ENCODE measurements at regions not wholly inside any gene's neighbourhood (a gene's known extent, or its start where the extent isn't known, plus 50 kb on each side); places are given as distances from the start of the nearest gene placed in this dataset.
"Not testable (repeated sequence)": the region's sequence is repeated elsewhere in the genome, so short reads cannot be mapped to it uniquely, and the experiment has no call there.

DNA sequence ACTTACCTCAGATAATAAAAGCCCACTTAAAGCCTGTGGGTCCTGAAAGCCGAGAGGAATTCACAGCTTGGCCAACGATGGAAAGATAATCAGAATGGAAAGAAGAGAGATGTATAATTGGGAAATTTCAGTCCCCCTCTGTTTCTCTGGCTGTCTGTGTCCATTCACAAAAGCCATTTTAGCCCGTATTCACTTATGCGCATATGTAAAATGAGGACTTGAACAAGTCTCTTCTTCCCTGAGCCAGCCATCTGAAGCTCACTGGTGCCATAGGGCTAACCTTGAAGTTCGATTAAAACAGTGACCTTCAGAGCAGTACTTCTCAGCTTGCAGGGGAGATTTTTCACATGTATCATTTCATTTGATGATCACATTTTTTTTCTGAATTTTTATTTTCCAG is 527.2 kb downstream of the GRIN2A start:
- no peak for ATAC-seq
- WGBS: 75% methylated on average over 5 of the region's 5 CpGs
- Histone ChIP-seq H3K4me1 (ENCODE audit: control insufficient read depth, insufficient read depth, low read length) (no peaks in the 10 kb centered on the region), H3K27me3 (ENCODE audit: control insufficient read depth, insufficient read depth) (peaks cover 3% of the 10 kb centered on the region), H3K27ac (ENCODE audit: low read length) (no peak overlapping the region), H3K9me3 (ENCODE audit: control insufficient read depth, low read length) (no peaks in the 10 kb centered on the region), H3K4me3 (ENCODE audit: low read length) (no peak overlapping the region)
- no peak for DNase-seq
- intact Hi-C loops (cut with DNase I): loop anchor here in 2 of 4 donors (10.0 kb wide), 2 partner anchors 380 to 530 kb away; partner anchors contain the start of gene GRIN2A (in 1 of the 2)

DNA sequence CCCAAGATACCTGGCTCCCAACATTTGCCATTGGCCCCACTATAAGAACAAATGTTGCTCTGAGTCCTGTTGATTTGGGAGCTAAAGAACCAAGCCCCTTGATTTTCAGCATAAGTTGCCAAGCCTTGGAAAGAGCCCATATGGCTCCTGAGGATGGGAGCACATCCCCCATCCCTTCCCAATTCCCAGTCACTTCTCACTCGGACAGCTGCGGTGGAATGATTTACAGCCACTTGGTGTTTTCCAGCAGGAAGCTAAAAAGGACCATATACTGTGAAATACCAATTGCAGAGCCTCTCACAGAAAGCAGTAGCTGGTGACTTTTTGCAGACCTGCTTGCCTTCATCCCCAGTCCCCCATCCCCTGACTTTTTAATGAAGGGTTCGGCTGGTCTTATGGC is 524.6 kb downstream of the GRIN2A start:
- DNase-seq: no peak
- 22% methylated on average over 3 of the region's 3 CpGs for WGBS
- intact Hi-C loops (cut with DNase I): loop anchor here in 2 of 4 donors (10.0 kb wide), 2 partner anchors 377 to 527 kb away; partner anchors contain the start of gene GRIN2A (in 1 of the 2)

DNA sequence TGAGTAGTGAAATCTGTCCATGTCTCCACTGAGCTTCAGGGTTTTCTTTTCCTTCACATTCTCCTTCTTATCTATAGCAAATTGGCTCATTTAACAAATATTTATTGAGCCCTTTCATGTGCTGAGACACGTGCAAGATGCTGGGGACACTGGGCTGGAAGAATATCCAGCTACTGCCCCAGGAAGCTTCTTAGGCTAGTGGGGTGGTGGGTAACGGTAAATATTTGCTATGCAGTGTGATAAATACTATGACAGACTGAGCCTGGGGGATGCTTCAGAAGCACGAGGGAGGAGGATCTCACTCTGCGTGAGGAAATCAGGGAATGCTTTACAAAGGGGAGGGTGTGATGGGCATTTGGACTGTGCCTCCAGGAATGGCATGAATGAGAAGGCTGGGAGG is 524.1 kb downstream of the GRIN2A start:
- 21% methylated on average over 4 of the region's 4 CpGs for WGBS
- no peak overlapping the region for H3K4me3 ChIP-seq (ENCODE audit: low read length)
- H3K27me3 ChIP-seq (ENCODE audit: control insufficient read depth, insufficient read depth): peaks cover 3% of the 10 kb centered on the region
- no peaks in the 10 kb centered on the region for H3K4me1 ChIP-seq (ENCODE audit: control insufficient read depth, insufficient read depth, low read length)
- ATAC-seq (no peak), DNase-seq (no peak)
- H3K27ac ChIP-seq (ENCODE audit: low read length): no peak overlapping the region
- intact Hi-C loops (cut with DNase I): loop anchor here in 2 of 4 donors (10.0 kb wide), 2 partner anchors 377 to 527 kb away; partner anchors contain the start of gene GRIN2A (in 1 of the 2)
- no peaks in the 10 kb centered on the region for H3K9me3 ChIP-seq (ENCODE audit: control insufficient read depth, low read length)

More for the DNA sequence above, 524.6 kb downstream of the GRIN2A start:
- Histone ChIP-seq H3K4me3 (ENCODE audit: low read length) (no peak overlapping the region), H3K9me3 (ENCODE audit: control insufficient read depth, low read length) (no peaks in the 10 kb centered on the region), H3K27ac (ENCODE audit: low read length) (no peak overlapping the region), H3K27me3 (ENCODE audit: control insufficient read depth, insufficient read depth) (peaks cover 3% of the 10 kb centered on the region), H3K4me1 (ENCODE audit: control insufficient read depth, insufficient read depth, low read length) (no peaks in the 10 kb centered on the region)
- ATAC-seq: no peak

DNA sequence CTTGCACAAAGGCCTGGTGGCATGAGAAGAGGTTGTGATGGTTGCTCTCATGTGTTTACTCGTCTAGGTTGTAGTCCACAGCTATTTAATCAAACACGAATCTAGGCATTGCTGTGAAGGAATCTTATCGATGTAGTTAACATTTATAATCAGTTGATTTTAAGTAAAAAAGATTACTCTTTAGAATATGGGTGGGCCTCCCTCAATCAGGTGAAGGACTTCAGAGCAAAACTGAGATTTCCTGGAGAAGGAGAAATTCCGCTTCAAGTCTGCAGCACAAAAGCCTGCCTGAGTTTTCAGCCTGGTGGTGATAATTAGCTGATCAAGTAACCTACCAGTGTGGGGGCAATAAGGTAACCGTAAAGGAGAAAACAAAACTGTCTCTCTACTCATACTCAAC is 523.6 kb downstream of the GRIN2A start:
- WGBS: 77% methylated on average over 5 of the region's 5 CpGs
- no peaks in the 10 kb centered on the region for H3K4me1 ChIP-seq (ENCODE audit: control insufficient read depth, insufficient read depth, low read length)
- DNase-seq (no peak), ATAC-seq (no peak)
- intact Hi-C loops (cut with DNase I): loop anchor here in 2 of 4 donors (10.0 kb wide), 2 partner anchors 376 to 526 kb away; partner anchors contain the start of gene GRIN2A (in 1 of the 2)
- no peak overlapping the region for H3K4me3 ChIP-seq (ENCODE audit: low read length)
- no peaks in the 10 kb centered on the region for H3K9me3 ChIP-seq (ENCODE audit: control insufficient read depth, low read length)
- peaks cover 3% of the 10 kb centered on the region for H3K27me3 ChIP-seq (ENCODE audit: control insufficient read depth, insufficient read depth)
- no peak overlapping the region for H3K27ac ChIP-seq (ENCODE audit: low read length)

DNA sequence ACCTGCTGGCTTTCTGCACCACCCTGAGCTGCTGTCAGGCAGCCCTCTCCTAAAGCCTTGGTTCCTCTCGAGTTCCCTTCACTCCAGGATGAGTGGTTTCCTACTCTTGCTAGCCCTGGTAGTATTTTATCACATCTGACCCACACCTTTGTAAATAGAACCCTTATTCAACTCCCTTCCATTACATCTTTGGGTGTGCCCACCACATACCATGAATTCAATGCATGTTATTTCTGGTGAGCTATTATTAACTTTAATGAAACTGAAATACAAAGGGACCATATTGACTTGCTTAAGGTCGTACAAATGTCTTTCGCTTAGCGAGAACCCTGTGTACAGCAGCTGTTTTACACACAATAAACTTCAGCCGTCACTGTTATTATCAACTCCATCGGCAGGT is 521.3 kb downstream of the GRIN2A start:
- Histone ChIP-seq H3K9me3 (ENCODE audit: control insufficient read depth, low read length) (no peaks in the 10 kb centered on the region), H3K4me3 (ENCODE audit: low read length) (no peak overlapping the region), H3K27me3 (ENCODE audit: control insufficient read depth, insufficient read depth) (no peaks in the 10 kb centered on the region), H3K4me1 (ENCODE audit: control insufficient read depth, insufficient read depth, low read length) (no peaks in the 10 kb centered on the region), H3K27ac (ENCODE audit: low read length) (no peak overlapping the region)
- ATAC-seq (no peak), DNase-seq (no peak)
- intact Hi-C loops (cut with DNase I): no loop called here
- WGBS: 77% methylated on average over 6 of the region's 6 CpGs

DNA sequence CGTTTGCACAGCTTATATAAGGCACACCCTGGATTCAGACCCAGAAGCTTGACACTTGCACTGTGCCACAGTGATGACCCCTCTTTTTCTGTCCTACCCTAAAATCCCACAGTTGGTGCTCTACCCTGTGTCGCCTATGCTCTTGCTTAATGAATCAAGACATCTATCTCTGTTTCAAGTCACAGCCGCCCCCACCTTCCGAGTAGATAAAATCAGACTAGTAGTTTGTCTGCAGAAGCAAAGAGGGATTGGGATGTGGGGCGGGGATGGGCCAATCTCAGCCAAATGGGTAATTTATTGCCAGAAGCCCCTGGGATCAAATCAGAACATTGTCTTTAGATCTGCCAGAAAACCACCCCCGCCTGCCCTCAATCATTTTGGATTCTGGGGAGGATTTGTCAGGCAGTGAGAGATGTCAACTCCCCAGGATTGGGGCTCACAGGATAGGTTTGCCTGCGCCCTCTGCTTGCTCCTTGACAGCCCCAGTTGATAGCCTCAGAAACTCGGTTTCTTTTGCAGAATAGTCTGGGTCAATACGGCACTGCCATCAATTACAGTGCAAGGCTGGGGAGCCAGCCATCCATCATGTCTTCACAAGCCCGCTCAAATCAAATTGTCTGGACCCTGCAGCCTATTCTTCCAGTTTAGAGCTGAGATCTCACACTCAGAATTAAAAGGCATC is 520.8 kb downstream of the GRIN2A start:
- no peaks in the 10 kb centered on the region for H3K4me1 ChIP-seq (ENCODE audit: control insufficient read depth, insufficient read depth, low read length)
- DNase-seq: no peak
- H3K9me3 ChIP-seq (ENCODE audit: control insufficient read depth, low read length): no peaks in the 10 kb centered on the region
- WGBS: 49% methylated on average over 10 of the region's 10 CpGs
- no peak overlapping the region for H3K27ac ChIP-seq (ENCODE audit: low read length)
- ATAC-seq: no peak
- intact Hi-C loops (cut with DNase I): no loop called here
- H3K27me3 ChIP-seq (ENCODE audit: control insufficient read depth, insufficient read depth): no peaks in the 10 kb centered on the region
- no peak overlapping the region for H3K4me3 ChIP-seq (ENCODE audit: low read length)

DNA sequence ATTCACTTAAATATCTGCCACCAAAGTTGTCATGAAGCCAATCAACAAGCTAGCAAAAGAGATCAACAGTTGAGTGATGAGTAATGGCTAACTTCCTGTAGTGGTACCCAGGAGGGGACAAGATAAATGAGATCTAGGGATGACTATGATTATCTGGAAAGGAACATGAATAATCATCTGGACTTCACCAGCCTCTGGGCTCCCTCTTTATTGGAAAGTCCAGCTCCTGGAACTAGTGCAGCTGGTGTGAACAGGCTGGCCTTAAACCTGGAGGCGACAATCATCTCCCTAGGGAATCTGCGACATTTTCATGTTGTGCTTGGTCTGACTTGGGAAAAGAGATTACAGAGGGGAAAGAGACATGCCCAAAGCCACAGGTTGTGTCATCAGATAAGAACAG is 518.6 kb downstream of the GRIN2A start:
- Histone ChIP-seq H3K27me3 (ENCODE audit: control insufficient read depth, insufficient read depth) (no peaks in the 10 kb centered on the region), H3K4me1 (ENCODE audit: control insufficient read depth, insufficient read depth, low read length) (no peaks in the 10 kb centered on the region), H3K4me3 (ENCODE audit: low read length) (no peak overlapping the region), H3K9me3 (ENCODE audit: control insufficient read depth, low read length) (no peaks in the 10 kb centered on the region), H3K27ac (ENCODE audit: low read length) (no peak overlapping the region)
- intact Hi-C loops (cut with DNase I): no loop called here
- ATAC-seq (no peak), DNase-seq (no peak)
- WGBS: 70% methylated on average over 2 of the region's 2 CpGs

DNA sequence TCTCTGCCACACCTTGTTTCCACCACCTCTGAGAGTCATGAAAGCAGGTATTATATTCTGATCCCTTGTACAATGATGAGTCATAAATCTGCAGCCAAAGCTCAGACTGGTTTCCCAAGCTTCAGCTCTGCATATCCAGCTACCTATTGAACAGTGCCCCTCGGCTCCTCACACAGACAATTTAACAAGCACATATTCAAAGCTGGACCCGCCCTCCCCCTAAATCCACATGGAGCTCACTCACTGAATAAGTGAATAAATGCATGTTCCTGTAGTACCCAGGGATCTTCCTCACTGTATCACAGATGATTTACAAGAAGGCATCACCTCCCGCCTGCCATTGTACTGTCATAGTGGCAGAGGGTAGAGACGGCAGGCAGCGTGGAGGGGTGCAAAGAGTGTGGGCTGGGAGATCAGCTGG is 516.4 kb downstream of the GRIN2A start:
- Histone ChIP-seq H3K4me1 (ENCODE audit: control insufficient read depth, insufficient read depth, low read length) (no peaks in the 10 kb centered on the region), H3K4me3 (ENCODE audit: low read length) (no peak overlapping the region), H3K27ac (ENCODE audit: low read length) (no peak overlapping the region), H3K9me3 (ENCODE audit: control insufficient read depth, low read length) (no peaks in the 10 kb centered on the region), H3K27me3 (ENCODE audit: control insufficient read depth, insufficient read depth) (no peaks in the 10 kb centered on the region)
- intact Hi-C loops (cut with DNase I): no loop called here
- WGBS: 71% methylated on average over 5 of the region's 5 CpGs
- no peak for ATAC-seq
- no peak for DNase-seq

DNA sequence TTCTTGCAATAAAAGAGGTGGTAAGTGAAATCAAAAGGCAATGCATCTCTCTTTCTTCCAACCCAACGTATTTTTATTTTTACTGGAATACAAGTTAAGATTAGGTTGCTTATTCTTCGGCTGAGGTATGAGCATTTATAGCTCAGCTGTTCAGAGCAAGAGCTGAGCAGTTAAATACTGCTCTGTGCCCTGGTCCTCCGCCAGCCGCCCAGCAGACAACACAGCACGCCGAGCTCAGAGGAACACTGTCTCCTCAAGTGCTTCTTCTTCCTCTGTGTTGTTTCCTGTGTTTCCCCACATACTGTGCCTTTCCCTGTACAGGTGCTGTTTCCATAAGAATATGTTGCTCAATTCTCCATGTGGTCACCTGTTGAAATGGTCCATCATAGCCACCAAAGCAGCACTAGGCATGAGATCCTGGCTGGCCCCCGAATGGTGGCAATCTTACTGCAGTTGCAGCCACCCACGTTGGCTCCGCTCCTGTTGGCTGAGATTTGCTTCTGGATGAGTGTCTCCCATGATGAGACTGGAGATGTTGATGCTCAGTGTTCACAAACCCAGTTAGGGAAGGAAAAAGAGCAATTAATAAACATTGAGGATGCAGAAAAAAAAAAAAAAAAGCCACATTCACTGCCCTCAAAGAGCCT is 515.3 kb downstream of the GRIN2A start:
- no peaks in the 10 kb centered on the region for H3K9me3 ChIP-seq (ENCODE audit: control insufficient read depth, low read length)
- intact Hi-C loops (cut with DNase I): no loop called here
- H3K4me3 ChIP-seq (ENCODE audit: low read length): no peak overlapping the region
- ATAC-seq (peak in 1 of 2 donors; percentile 41), DNase-seq (peak in 1 of 3 donors; percentile 43)
- no peaks in the 10 kb centered on the region for H3K27me3 ChIP-seq (ENCODE audit: control insufficient read depth, insufficient read depth)
- 57% methylated on average over 9 of the region's 9 CpGs for WGBS
- no peaks in the 10 kb centered on the region for H3K4me1 ChIP-seq (ENCODE audit: control insufficient read depth, insufficient read depth, low read length)
- H3K27ac ChIP-seq (ENCODE audit: low read length): no peak overlapping the region

DNA sequence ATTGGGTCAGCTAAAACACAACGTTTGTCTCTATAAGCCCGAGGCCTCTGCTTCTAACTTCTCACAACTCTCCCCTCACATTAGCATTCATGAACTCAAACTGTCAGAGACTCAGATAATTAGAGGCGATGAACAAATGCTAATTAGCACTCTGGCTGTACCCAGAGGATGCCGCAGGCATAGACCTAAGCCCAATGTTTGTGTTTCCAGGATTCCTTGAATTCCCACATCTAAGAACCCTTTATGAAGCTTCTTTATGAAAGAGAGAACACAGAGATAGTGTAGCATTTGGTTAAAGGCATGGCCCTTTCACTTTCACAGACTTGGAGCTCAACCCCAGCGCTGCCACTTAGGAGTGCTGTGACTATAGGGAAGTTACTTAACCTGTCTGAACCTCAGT is 512.2 kb downstream of the GRIN2A start:
- Histone ChIP-seq H3K27me3 (ENCODE audit: control insufficient read depth, insufficient read depth) (no peaks in the 10 kb centered on the region), H3K4me3 (ENCODE audit: low read length) (no peak overlapping the region), H3K4me1 (ENCODE audit: control insufficient read depth, insufficient read depth, low read length) (no peaks in the 10 kb centered on the region), H3K9me3 (ENCODE audit: control insufficient read depth, low read length) (no peaks in the 10 kb centered on the region), H3K27ac (ENCODE audit: low read length) (no peak overlapping the region)
- intact Hi-C loops (cut with DNase I): no loop called here
- ATAC-seq (no peak), DNase-seq (no peak)
- 39% methylated on average over 5 of the region's 5 CpGs for WGBS

DNA sequence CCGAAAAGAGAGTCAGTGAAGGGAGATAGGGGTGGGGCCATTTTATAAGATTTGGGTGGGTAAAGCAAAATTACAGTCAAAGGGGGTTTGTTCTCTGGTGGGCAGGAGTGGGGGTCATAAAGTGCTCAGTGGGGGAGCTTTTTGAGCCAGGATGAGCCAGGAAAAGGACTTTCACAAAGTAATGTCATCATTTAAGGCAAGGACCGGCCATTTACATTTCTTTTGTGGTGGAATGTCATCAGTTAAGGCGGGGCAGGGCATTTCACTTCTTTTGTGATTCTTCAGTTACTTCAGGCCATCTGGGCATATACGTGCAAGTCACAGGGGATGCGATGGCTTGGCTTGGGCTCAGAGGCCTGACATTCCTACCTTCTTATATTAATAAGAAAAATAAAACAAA is 511.6 kb downstream of the GRIN2A start:
- ATAC-seq: not testable (repeated sequence)

More for the DNA sequence above, 511.6 kb downstream of the GRIN2A start:
- H3K9me3 ChIP-seq (ENCODE audit: control insufficient read depth, low read length); H3K27me3 ChIP-seq (ENCODE audit: control insufficient read depth, insufficient read depth); H3K4me3 ChIP-seq (ENCODE audit: low read length); H3K27ac ChIP-seq (ENCODE audit: low read length); DNase-seq; intact Hi-C loops (cut with DNase I); H3K4me1 ChIP-seq (ENCODE audit: control insufficient read depth, insufficient read depth, low read length): not testable (repeated sequence)
- 80% methylated on average over 5 of the region's 5 CpGs for WGBS
